GM21576 (cell line): ENCODE measurements at regions not wholly inside any gene's neighbourhood (a gene's known extent, or its start where the extent isn't known, plus 50 kb on each side); places are given as distances from the start of the nearest gene placed in this dataset.

Experiments used
- ATAC-seq: cut with Tn5 transposase; IDR thresholded peaks from one replicate; pipeline ENCODE4 v1.9.1; 2021; ENCODE audit warnings: mild to moderate bottlenecking, moderate library complexity; ENCODE audit not compliant: unreplicated experiment

GRCh38 chr7:24510759-24511158, 62.5 kb upstream of the PALS2 start:
- ATAC-seq, result no peak

- no peak for ATAC-seq
Observed at GRCh38 chr7:24517166-24517565, 56.1 kb upstream of the PALS2 start.

- ATAC-seq, result no peak
Observed at GRCh38 chr7:24521917-24522623, 51.2 kb upstream of the PALS2 start.
